NCI-H2107 (cell line): ENCODE measurements at regions not wholly inside any gene's neighbourhood (a gene's known extent, or its start where the extent isn't known, plus 50 kb on each side); places are given as distances from the start of the nearest gene placed in this dataset.

ENCODE experiments used
- DNase-seq: peaks from one replicate; lab custom pipeline; 2025; lab: John Stamatoyannopoulos, UW

DNA sequence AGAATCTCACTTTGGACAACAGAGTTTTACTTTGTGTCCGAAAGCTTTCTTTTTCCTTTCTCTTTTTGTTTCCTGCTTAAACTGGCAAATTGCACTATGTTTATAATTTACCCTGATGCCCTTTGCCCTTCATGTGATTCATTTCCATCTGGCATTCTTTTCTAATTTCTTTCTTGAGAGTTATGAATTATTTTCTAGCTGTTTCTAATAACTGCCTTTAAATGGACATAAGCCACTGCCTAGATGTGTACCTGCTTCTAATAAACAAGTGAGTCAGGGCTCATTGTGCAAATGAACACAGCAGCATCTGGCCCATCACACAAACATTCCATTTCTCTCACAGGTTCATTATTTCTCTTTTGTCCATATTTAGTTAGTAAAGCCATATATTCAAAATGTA lies 242.3 kb upstream of the GPRIN3 start:
- DNase-seq, result no peak

DNA sequence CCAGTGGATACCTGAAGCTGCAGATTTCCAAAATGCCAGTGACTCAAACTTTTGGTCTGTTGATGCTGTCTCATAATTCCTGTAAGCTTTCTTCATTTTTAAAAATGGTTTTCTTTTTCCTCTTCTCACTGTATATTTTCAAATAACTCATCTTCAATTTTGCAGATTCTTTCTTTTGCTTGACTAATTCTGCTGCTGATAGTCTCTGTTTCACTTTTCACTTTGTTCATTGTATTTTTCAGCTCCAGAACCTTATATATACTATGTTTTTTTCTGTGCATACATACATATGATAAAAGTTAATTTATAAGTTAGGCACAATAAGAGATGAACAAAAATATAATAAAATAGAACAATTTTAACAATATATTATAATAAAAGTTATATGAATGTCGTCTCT lies 237.7 kb upstream of the GPRIN3 start:
- no peak for DNase-seq

DNA sequence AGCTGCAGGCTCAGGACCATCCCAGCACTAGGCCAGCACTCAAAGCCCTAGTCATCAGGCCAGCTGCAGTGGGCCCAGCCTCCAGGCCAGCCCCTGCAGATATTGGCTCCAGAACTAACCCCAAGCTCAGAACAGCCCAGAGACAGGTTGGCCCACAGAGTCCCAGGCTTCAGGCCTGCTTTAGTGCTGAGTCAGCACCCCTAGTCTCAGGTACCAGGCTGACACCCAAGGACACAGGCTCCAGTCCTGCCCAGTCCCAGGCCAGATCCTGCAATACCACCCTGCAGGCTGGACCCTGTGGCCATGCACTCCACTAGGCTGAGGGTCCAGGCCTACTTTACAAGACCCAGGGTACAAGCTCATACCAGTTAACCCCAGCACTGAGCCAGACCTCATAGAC lies 234.4 kb upstream of the GPRIN3 start:
- no peak for DNase-seq

DNA sequence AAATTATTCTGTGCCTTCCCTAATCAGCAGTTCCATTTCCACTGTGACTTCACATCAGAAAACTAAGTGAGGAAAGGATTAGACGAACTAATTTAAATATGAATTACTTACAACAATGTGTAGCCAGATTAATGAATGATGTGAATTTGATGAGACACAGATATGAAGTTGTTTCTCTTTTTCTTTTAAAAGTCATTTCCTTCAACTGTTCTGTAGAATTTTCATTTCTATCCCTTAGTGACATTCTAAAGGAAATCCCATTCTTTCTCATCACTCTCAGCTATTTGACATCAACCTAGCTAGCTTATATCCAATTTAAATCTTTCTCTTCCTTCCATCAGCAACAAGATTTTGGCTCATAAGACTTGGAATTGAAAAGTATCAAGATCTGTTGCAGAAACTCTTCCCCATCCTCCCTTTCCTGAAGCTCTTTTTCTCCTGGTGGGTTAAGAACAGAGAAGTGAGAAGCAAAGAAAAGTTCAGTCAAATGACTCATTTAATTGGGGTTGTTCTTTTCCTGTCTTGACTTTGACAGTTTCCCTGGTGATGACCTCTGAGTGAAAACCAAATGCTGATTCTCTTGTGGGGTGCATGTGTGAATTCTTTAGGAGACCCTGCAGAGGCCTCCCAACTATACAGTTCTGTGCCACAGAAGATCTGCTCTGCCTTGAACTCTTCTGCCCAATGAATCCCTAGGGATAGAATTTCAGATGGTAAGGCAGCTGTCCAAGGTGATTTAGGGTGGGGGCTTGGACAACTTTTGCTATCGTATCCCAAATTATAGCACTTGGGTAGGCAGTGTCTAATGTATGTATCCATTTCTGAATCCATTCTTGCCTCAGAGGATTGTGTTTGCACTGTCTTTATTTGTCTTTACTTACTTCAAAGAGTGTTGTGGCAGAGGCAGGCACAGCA lies 232.5 kb upstream of the GPRIN3 start:
- DNase-seq, result no peak

DNA sequence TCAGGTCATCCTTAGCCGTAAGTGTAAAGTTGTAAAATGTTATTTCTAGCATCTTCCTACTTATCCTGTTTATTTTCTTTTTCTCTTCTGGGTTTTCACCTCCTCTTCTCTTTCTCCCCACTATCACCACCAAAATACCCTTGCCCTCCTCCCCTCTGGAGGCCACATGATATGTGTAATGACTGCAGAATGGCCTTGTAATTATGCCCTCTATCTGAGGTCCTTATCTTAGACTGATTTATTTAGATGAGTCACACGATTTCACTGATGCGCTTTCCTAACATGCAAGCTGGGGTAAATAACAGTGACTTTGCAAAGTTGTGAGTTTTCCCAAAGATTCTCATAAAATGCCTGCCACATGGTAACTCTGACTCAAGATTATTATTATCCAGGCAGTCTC lies 231.8 kb upstream of the GPRIN3 start:
- no peak for DNase-seq

DNA sequence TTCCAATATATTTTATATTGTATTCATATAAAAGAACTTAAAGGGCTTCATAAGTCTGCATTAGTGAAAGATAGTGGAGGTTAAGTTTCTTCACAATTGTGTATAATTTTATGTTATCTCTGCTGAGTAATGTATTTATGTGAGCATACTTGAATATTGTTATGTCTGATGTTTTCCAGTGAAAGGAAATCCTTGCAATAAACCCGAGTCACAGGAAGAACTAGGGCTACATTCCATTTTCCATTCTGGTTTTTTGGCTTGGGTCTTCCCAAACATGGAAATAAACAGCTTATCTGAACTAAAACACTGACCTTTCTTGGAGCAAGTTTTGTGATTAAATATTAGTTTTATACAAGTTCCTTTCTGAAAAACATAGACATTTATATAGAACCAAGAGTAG lies 231.3 kb upstream of the GPRIN3 start:
- no peak for DNase-seq

DNA sequence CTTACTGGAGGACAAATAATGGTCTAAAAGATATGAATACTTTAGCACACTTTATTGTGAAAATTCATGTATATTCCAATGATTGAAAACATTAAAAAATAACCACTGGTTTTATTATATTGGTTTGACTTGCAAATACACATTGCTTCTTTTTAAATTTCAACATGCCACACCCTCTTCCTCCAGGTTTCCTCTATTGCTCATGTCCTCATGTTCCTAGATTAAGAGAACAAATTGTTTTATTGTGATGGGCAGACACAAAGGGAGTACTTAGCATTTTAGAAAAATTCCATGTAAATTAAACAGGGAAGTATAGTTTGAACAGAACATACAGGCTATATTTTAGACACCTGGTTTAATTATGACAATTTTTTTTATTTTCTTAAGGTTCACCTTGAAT lies 230.6 kb upstream of the GPRIN3 start:
- DNase-seq, result no peak

DNA sequence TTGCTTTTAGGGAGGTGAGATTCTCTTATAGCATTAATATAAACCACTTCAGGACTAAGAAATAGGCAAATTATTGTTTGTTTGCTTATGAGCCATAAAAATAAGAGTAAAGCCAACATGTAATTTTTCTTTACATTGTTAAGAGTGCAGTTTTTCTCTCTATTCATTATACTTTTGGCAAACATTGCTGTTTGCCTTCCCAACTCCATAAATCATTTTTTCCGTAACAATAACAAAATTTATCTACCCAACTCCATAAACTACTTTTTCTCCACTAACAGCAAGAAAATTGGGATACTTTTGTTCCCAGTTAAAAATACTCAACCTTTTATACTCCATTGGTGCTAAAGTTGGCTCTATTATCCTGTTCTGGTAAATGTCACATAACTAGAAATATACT lies 229.7 kb upstream of the GPRIN3 start:
- DNase-seq, result no peak

DNA sequence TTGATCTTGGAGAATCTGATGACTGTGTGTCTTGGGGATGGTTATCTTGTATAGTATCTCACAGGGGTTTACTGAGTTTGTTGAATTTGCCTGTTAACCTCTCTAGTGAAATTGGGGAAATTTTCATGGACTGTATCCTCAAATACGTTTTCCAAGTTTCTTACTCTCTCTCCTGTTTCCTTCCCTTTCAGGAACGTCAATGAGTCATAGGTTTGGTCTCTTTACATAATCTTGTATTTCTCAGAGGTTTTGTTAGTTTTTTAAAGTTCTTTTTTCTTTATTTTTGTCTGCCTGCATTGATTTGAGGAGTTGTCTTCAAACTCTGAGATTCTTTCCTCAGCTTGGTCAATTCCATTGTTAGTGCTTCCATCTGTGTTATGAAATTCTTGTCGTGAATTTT lies 227.7 kb upstream of the GPRIN3 start:
- no peak for DNase-seq

DNA sequence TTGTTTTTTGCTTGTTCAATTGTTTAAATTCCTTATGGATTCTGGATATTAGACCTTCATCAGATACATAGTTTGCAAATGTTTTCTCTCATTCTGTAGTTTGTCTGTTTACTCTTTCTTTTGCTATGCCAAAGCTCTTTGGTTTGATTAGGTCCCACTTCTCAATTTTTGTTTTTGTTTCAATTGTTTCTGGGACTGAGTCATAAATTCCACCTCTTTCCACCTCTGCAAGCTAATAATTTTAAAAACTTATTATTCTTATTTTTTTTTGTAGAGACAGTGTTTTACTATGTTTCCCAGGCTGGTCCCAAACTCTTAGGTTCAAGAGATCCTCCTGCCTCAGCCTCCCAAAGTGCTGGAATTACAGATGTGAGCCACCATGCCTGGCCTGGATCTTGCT lies 226.8 kb upstream of the GPRIN3 start:
- DNase-seq, result no peak

DNA sequence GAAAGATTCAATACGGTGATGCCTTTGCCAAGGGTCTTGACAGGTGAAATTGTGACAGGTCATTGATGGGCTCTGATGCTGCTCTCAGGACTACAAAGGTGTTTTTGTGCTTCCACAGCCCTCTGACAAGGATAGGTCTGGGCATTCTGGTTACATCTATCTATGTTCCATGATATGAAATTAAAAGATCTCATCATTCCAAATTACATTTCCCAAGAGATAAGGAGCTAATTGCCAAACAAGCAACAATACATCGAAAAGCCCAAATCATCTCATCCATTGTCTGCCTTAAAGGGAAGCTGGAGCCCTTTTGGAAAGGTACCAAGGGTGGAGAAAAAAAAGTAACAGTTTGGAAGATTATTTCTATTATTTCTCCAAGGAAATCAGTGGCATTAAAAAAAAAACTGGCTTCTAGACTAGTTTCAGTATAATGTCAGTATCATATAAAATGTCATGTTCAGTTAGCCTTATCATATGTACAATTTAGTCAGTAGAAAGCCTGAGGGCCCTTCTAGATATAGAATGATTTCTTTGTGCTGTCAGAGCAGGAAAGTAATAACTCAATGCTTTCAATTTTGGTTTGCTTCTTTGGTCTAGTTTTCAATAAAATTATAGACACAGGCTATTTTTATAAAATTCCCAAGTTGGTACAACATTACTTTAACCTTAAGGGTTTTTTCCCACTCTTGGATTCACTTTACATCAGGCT lies 224.5 kb upstream of the GPRIN3 start:
- DNase-seq, result no peak

DNA sequence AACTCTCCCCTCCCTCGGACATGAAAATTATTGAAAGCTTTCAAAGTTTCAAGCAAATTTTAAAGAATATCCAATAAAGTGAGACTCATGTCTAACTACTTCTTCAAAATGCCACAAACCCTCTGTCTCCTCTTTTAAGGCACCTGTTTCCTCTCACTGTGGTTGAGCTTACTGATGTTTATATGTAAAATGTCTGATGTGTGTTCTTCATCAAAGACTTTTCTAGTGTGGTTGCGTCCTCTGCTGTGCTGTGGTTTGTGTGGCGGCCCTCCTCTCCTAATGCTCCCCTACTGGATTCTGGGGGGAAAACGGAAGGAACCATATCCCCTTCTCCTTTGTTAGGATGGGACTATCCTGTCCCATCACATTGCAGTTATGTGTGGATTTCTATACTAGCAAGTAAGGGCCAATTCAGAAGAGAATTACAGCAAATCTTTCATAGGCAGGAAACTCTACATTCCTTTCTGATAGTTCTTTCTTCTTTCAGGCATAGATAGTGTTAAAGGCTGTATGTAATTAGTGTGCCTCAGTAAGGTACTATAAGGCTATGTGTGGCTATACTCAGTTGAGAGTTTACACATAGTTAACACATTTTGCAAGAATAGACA lies 221.0 kb upstream of the GPRIN3 start:
- no peak for DNase-seq

DNA sequence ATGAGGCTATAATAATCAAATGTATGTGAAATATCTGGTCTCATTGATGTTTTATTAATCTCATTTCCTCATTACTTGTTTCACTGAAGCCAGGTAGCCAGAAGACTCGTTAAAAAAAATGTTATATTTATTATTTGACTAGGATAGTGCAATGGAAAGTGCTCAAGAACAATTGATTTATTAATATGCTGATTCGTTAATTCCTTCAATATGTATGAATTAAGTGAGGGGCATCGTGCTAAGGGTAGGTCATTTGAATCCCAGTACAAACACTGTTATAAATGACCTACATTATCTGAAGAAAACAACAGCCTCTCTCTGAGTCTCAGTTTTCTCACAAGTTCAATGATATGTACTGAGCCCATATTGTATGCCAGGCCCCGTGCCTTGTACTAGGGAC lies 214.2 kb upstream of the GPRIN3 start:
- DNase-seq, result no peak

DNA sequence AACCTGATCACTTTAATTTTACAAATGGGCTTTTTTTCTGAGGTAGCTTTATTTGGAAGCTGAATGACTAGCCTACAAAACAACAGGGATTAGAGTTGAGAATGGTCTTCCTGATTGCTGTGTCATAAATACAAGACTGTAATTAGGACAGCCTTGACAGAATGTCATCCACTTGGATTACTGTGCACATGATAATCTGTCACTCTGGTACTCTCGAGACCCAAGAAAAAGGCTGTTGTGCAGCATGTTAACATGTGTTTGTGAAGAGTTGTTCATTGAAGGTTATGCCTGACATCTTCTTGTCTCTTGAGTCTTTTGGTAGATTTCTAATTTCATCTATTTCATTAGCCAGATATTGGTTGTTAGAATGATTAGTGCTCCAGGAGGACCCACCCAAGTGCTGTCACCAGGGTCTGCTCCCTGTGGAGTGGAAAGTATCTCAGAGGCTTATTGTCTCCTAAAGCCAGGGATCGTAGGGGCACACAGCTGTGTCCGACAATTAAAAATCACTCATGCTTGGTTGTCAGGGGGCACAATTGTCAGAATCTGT lies 212.2 kb upstream of the GPRIN3 start:
- no peak for DNase-seq

DNA sequence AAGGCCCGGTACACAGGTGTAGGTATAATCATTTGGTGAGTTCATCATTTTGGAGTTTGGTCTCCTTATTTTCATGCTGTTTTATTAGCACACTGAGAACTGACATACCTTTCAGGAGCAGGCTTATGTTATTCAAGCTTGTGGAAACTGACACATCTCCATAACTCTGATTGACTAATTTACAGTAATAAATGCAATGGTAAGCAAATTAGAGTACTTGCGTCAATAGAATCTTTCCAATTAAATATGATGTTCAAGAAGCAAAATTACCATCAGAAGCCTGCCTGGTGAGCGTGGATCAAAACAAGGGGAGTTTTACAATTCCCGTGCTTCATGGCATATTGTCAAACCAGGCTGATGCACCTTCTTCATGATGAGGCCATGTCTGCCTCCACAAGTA lies 210.7 kb upstream of the GPRIN3 start:
- DNase-seq, result no peak

DNA sequence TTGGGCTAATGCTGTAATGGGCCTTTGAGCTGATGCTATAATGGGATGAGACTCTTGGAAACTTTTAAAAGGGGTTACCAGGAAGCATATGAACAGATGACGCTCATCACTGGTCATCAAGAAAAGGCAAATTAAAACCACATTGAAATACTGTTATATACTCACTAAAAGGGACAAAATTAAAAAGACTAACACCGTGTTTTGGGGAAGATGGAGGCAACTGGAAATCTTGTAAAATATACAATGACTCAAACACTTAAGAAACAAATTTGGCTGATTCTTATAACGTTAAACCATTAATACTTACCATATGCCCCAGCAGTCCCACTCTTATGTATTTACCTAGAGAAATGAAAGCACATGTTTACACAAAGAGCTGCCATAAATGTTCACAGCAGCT lies 207.2 kb upstream of the GPRIN3 start:
- DNase-seq, result no peak

DNA sequence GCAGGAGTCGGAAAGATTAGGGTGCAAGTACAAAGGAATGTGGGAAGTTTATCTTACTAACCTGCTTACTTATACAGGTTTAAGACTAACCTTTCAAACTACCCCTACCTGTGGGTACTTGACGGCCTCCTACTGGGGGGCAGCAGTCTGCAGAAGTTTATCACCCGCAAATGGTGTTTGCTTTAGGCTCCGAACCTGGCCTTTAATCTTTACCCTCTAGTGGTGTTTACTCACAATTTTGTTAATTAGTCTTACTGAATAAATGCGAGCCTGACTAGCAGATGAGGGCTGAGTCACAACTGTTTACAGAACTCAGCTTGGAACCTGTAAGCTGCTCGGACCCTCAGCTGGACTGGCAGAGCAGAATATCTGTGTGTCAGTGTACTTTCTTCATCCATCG lies 204.2 kb upstream of the GPRIN3 start:
- no peak for DNase-seq

DNA sequence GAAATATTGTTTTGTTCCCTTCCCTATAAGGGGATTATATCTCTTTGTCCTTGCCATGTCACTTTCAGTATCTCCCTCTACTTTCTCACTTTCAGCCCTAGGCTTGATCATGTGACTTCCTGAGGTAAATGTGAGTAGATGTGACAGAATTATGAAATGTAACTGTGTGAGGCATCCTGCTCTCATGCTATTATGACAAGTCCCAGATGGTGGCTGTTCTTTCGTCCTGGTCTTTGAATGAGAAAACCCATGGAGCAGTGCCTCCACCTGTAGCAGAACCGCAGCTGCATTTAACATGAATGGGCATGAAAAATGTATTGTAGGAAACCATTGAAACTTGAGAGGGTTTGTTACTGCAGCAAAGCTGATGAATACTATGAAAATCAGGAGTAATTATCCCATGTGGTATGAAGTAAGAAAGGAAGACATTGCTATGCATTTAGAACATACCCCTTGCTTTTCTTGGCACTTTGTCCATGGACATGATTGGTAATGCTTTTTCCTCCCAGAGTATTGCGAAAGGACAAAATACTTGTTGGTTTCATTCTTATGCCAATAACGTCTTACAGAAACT lies 202.2 kb upstream of the GPRIN3 start:
- DNase-seq, result no peak

DNA sequence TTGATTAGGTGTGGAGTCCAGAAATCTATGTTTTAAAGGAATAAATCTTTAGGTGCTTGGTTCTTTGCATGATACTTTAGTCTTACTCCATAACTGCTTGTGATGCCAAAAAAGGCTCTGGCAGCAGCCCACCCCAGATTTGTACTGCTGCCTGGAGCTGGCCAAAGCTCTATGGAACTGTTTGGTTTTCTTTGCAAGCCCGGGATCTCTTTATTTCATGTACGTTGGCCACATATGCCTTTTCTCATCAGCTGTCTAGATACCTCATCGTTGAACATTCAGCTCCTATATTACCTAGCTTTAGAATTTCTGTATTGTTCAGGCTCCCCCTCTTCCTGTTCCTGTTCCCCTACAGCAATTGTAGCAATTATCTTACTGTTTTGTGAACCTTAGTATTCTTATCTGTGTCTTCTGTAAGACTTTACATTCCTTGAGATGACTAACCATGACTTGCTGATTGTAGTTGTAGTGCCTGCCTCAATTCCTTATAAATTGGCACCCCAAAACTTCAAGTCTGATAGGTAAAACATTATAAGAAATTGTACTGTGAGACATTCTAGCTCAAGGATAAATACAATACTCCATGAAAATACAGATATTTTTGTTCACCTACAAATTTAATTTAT lies 199.4 kb upstream of the GPRIN3 start:
- DNase-seq, result no peak

DNA sequence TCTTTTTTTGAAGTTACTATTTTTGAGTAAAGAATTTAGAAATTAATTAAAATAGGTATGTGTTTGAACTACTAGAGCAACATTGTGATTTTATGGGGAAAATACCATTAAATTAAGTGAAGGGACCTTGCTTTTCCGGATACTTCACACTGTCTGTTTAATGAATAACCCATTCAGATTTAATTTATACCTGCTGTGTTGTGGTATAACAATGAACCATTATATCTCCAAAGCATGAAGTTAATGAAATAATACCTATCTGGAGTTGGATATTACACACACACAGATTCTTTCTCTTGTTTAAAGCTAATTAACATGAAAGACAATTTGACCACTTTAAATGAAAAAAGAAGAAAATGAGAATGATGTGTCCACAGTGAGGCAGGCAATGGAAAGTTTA lies 195.0 kb upstream of the GPRIN3 start:
- no peak for DNase-seq

DNA sequence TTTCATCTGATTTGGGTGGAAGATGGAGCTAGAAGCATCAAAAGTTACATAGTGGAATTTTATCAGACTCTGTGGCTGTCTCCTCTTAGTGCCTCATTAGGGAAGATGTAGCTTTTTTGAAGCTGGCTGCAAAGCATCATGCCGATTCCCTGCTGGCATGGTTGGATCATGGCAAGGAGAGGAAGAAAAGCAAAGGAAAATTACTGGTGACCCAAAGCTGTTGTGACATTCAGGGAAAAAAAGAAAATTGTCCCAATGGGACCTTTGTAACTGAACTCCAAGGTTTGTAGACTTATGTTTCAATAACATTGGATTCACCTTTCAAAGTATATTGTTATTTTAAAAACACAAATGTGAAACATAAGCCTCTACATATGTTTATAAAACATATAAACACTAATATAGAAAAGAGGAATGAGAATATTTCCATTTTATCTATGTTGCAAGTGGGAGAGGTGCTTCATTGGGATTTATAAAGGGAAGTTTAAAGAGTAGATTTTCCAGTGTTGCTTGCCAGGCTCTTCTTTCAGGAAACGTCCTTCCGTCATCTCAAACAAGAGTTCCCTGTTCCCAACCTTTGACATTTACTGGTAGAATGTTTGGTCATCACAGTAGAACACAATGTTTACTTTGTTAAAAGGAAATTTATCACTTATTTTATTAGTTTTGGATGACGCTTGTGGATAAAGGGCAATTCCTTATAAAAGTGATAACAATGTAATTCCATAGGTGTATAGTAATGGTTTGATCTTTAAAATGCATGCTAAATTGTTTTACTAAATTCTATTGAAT lies 190.1 kb upstream of the GPRIN3 start:
- DNase-seq, result no peak
